NCI-H1092 treated with DMSO at 0.1 percent for 48 hours (cell line): ENCODE measurements at regions not wholly inside any gene's neighbourhood (a gene's known extent, or its start where the extent isn't known, plus 50 kb on each side); places are given as distances from the start of the nearest gene placed in this dataset.

ENCODE experiments used
- DNase-seq: peaks from one replicate; lab custom pipeline; 2025; lab: John Stamatoyannopoulos, UW

- DNase-seq = no peak
These were observed 129.5 kb upstream of the ACP3 start for GRCh38 chr3:132187746-132188145.

- DNase-seq = no peak
These were observed 127.6 kb upstream of the ACP3 start for GRCh38 chr3:132189601-132190000.

GRCh38 chr3:132196113-132196512, 121.1 kb upstream of the ACP3 start:
- DNase-seq = no peak

GRCh38 chr3:132198516-132198915, 118.7 kb upstream of the ACP3 start:
- DNase-seq = no peak

GRCh38 chr3:132199451-132199850, 117.8 kb upstream of the ACP3 start:
- DNase-seq = no peak

GRCh38 chr3:132202586-132202985, 114.6 kb upstream of the ACP3 start:
- no peak for DNase-seq

GRCh38 chr3:132203889-132204596, 113.2 kb upstream of the ACP3 start:
- DNase-seq = no peak

- DNase-seq = no peak
These were observed 111.6 kb upstream of the ACP3 start for GRCh38 chr3:132205609-132206008.

GRCh38 chr3:132209855-132210254, 107.4 kb upstream of the ACP3 start:
- DNase-seq = no peak

- DNase-seq = peak; percentile 1
These were observed 106.5 kb upstream of the ACP3 start for GRCh38 chr3:132210476-132211346.

GRCh38 chr3:132211896-132212295, 105.3 kb upstream of the ACP3 start:
- no peak for DNase-seq

GRCh38 chr3:132218817-132219755, 98.1 kb upstream of the ACP3 start:
- no peak for DNase-seq

GRCh38 chr3:132220986-132221385, 96.2 kb upstream of the ACP3 start:
- DNase-seq = peak; percentile 49

GRCh38 chr3:132222868-132223538, 94.2 kb upstream of the ACP3 start:
- DNase-seq = peak; percentile 98

GRCh38 chr3:132225664-132226063, 91.5 kb upstream of the ACP3 start:
- no peak for DNase-seq

- DNase-seq = no peak
These were observed 88.3 kb upstream of the ACP3 start for GRCh38 chr3:132228923-132229322.

GRCh38 chr3:132229641-132230040, 87.6 kb upstream of the ACP3 start:
- DNase-seq = no peak

GRCh38 chr3:132230156-132231000, 86.8 kb upstream of the ACP3 start:
- no peak for DNase-seq

- DNase-seq = no peak
These were observed 85.6 kb upstream of the ACP3 start for GRCh38 chr3:132231633-132232032.

- DNase-seq = peak; percentile 41
These were observed 84.9 kb upstream of the ACP3 start for GRCh38 chr3:132232231-132232792.
